HFFc6 (cell line): ENCODE measurements at regions not wholly inside any gene's neighbourhood (a gene's known extent, or its start where the extent isn't known, plus 50 kb on each side); places are given as distances from the start of the nearest gene placed in this dataset.

Source experiments
- DNase-seq: peaks from one replicate; pipeline ENCODE4 v3.0.0-alpha.2; 2018
- H3K27ac Mint-ChIP-seq: 2 replicates; pipeline ENCODE4 v1.8.0; 2020; ENCODE audit warnings: mild to moderate bottlenecking, mixed read lengths
- H3K27me3 Mint-ChIP-seq: 2 replicates; pipeline ENCODE4 v1.8.0; 2021; ENCODE audit warnings: mild to moderate bottlenecking, moderate library complexity, mixed read lengths; ENCODE audit not compliant: insufficient read depth
- H3K36me3 Mint-ChIP-seq: 2 replicates; pipeline ENCODE4 v1.8.0; 2021; ENCODE audit warnings: low read depth, mixed read lengths
- H3K4me1 Mint-ChIP-seq: 2 replicates; pipeline ENCODE4 v1.8.0; 2020; ENCODE audit warnings: low read depth, mixed read lengths
- H3K4me3 Mint-ChIP-seq: 2 replicates; pipeline ENCODE4 v1.8.0; 2020; ENCODE audit warnings: mild to moderate bottlenecking, moderate library complexity, mixed read lengths
- H3K9me3 Mint-ChIP-seq: 2 replicates; pipeline ENCODE4 v1.8.0; 2020; ENCODE audit warnings: mild to moderate bottlenecking, mixed read lengths
- CTCF ChIP-seq: fragments of 200-600 bp; sonication (generic); IDR thresholded peaks from 2 replicates; pipeline ENCODE4 v1.5.0; 2021; ENCODE audit warnings: antibody characterized with exemption, mild to moderate bottlenecking

GRCh38 chr7:41529831-41530230 lies 173.1 kb downstream of the INHBA start:
- Mint-ChIP-seq H3K9me3 (peaks cover 8% of the 10 kb centered on the region), H3K27ac (no peak overlapping the region), H3K36me3 (peaks cover 11% of the 10 kb centered on the region), H3K4me1 (no peaks in the 10 kb centered on the region), H3K27me3 (peaks cover 2% of the 10 kb centered on the region), H3K4me3 (no peak overlapping the region)
- no peak for TF ChIP-seq CTCF
- no peak for DNase-seq

GRCh38 chr7:41524876-41525275 lies 178.0 kb downstream of the INHBA start:
- peaks cover 16% of the 10 kb centered on the region for H3K9me3 Mint-ChIP-seq
- no peak for DNase-seq
- H3K36me3 Mint-ChIP-seq = peaks cover 16% of the 10 kb centered on the region
- TF ChIP-seq CTCF = no peak
- H3K4me3 Mint-ChIP-seq = no peak overlapping the region
- no peaks in the 10 kb centered on the region; the same call in 1 of the 2 replicates for H3K27me3 Mint-ChIP-seq
- no peak overlapping the region for H3K27ac Mint-ChIP-seq
- no peaks in the 10 kb centered on the region for H3K4me1 Mint-ChIP-seq

GRCh38 chr7:41520445-41520844 lies 182.4 kb downstream of the INHBA start:
- Mint-ChIP-seq H3K36me3 (peaks cover 21% of the 10 kb centered on the region), H3K4me3 (no peak overlapping the region), H3K27ac (no peak overlapping the region), H3K27me3 (no peaks in the 10 kb centered on the region; the same call in 1 of the 2 replicates), H3K9me3 (peaks cover 16% of the 10 kb centered on the region), H3K4me1 (peaks cover 6% of the 10 kb centered on the region)
- no peak for TF ChIP-seq CTCF
- no peak for DNase-seq

- H3K9me3 Mint-ChIP-seq = no peaks in the 10 kb centered on the region; the same call in 1 of the 2 replicates
- H3K4me1 Mint-ChIP-seq = peaks cover 6% of the 10 kb centered on the region
- no peak overlapping the region for H3K4me3 Mint-ChIP-seq
- H3K27me3 Mint-ChIP-seq = no peaks in the 10 kb centered on the region; the same call in 1 of the 2 replicates
- H3K36me3 Mint-ChIP-seq = peaks cover 5% of the 10 kb centered on the region
- DNase-seq = no peak
- no peak for TF ChIP-seq CTCF
- no peak overlapping the region for H3K27ac Mint-ChIP-seq
These were observed 185.1 kb downstream of the INHBA start for GRCh38 chr7:41517771-41518170.

GRCh38 chr7:41508755-41509154 lies 194.1 kb downstream of the INHBA start:
- Mint-ChIP-seq H3K27me3 (no peaks in the 10 kb centered on the region), H3K4me3 (no peak overlapping the region), H3K27ac (peak overlapping the region; percentile 51), H3K4me1 (peaks cover 55% of the 10 kb centered on the region), H3K36me3 (peaks cover 4% of the 10 kb centered on the region; the same call in 1 of the 2 replicates), H3K9me3 (no peaks in the 10 kb centered on the region)
- DNase-seq = peak; percentile 3
- TF ChIP-seq CTCF = no peak
